NCI-H748 (cell line): ENCODE measurements at regions not wholly inside any gene's neighbourhood (a gene's known extent, or its start where the extent isn't known, plus 50 kb on each side); places are given as distances from the start of the nearest gene placed in this dataset.

ENCODE experiments used
- DNase-seq: peaks from one replicate; lab custom pipeline; 2025; ENCODE audit not compliant: unreplicated experiment; lab: John Stamatoyannopoulos, UW

DNA sequence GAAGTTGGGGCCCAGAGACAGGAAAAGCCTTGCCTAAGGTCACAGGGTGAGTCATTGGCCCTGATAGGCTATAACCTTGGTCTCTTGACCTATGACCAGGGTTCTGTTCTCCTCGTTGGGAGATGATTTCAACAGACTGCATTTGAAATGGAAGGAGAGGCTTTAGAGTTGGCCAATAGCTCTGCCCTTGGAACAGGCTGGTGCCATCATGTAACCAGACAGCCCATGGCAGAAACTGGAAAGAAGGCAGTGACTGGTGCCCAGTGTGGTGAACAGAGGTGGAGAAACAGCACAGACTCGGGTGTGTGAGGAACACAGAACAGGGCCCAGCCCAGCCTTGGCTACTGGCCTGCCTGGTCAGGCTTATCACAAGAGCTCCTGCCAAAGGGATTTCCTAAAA is 109.8 kb upstream of the SLC25A48 start:
- no peak for DNase-seq

DNA sequence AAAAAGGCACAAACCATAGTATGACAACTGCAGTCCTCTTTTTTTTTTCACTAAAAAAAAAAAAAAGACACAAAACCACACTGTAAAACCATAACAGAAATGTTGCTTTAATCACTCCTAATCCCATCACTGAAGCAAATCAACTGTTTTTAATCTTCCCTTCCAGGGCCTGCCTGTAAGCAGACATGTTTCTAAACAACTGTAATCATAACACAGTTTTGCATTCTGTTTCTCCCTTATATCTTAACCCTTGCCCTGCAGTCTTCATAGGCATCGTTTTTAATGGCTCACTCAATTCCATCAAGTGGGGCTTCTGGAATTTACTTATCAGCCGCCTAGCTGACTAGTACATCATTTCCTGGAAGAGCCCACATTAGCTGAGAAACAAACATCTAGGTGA is 111.0 kb upstream of the SLC25A48 start:
- DNase-seq, result no peak

DNA sequence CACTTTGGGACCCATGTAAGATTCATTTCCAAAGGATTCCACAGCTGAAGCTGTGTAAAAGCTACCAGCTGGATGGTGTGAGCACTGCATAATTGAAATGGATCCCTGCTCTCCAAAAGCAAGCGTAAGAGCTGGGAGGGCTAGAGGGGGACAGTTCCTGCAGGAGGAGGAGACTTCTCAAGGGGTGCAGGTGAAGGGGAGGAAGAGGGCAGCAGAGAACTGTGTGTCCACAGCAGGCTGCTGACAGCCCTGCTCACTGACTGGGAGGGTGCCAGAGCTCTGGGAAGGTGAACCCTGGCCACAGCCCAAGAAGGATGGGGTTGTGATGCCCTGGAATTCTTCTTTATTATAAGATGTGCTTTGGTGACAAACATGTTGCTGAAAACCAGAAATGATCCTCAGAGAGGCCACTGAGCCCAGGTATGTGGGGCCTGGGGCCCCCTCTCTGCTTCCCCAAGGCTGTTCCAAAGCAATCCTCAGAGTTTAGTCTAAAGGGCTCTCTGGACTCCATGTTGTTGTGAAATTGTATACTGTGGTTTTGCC is 112.8 kb upstream of the SLC25A48 start:
- no peak for DNase-seq

DNA sequence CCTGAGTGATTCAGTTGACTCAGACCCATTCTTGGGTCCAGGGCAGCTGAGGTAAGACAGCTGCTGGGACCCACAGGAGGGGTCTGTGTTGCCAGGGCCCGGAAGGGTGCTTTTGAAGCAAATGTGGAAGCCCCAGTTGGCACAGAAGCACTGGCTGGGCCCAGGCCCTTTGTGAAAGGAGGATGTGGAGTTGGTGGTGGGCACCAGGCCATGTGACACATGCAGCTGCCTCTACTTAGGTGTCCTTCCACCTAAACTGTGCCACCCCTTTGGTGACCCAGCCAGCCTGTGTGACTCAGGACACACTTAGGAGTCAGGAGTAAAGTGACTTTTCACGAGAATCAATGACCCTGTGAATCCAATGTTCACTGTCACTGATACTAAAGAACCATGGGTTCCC is 114.3 kb upstream of the SLC25A48 start:
- no peak for DNase-seq

DNA sequence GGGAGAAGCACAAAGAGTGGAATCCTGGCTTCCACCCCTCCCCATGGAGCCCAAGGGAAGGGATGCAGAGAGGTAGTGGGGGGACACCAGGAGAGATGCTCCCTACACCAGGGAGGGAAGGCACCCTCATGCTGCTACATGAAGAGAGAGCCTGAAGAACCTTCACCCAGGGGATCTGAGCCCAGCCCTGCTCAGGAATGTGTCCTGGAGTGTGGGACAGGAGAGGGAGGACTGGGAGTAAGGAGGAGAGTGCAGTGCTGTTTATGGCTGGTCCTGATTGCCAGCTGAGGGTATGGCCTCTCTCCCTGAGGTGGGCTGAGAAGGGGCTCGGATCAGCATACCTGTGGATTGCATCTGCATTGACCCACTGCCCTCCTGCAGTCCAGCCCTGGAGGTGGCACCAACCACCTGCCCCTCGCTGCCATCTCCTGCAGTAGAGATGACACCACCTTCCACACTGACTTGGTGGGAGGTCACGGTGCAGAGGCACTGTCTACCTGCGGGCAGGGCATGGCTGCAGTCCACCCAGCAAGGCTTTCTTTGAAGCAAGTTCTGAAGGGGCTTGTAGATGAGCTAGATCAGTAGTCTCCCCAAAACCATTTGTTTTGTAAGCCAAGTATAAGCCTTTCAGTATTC is 114.9 kb upstream of the SLC25A48 start:
- no peak for DNase-seq

DNA sequence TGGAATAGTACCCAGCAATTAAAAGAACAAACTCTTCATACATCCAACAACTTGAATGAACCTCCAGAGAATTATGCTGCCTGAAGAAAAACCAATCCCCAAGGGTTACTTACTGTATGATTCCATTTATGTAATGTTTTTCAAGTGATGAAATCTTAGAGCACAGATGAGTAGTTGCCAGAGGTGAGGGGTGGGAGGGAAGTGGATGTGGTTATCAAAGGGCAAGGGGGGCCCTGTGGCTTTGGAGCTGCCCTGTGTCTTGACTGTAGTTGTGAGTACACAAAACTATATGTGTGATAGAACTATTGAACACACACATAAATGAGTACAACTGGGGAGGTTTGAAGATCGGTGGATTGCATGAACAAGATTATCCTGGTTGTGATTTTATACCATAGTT is 115.8 kb upstream of the SLC25A48 start:
- no peak for DNase-seq

DNA sequence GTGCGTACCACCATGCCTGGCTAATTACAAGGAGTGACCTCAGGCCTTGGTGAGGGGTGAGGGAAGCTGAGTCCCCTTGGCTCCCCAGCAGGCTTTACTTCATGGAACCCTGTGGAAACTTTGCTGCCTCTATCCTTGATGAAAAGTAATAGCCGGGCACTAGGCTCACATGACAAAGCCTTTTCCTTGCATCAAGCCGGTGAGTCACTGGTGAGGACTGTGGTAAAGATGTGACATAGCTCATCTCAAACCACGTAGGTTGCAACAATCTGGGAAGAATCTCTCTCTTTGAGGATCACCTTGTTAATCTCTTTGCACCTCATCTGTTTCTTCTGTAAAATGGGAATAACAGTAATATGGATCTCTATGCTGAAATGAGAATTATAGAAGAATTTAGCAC is 116.3 kb upstream of the SLC25A48 start:
- DNase-seq, result no peak

DNA sequence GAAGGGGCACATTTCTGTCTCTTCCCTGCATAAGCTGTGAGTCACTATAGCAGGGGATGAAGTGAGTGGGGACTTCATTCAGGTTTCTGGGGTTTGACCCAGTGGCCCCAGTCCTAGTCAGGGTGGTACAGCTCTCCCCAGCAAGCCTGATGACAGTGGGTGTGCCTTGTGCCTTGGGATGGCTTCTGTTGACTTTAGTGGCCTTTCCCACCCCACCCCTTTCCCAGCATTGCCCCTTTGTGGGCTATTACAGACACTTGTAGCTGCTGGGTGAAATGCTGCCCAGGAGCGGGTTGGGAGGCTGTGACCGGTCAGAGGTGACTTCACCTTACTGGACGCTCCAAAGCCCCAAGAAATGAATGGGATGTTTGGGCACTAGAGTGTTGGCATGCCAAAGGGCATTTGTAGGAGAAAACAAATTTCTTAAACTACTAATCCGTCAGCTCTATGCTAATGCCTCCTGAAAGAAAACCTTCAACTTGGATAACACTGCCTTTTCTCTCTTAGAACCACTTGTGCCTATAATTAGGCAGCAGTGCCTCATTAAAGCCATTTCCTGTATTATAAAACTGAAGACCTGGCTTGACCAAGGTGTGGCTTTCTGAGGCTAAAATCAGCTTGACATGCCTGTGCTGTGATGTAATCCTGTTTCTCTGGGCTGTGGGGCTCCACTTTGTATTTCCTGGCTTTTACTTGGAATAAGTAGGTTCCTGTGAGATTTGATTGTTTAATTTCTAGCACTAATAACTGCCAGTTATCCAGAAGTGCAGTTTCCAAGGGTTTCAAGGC is 119.0 kb upstream of the SLC25A48 start:
- DNase-seq, result peak; percentile 65

DNA sequence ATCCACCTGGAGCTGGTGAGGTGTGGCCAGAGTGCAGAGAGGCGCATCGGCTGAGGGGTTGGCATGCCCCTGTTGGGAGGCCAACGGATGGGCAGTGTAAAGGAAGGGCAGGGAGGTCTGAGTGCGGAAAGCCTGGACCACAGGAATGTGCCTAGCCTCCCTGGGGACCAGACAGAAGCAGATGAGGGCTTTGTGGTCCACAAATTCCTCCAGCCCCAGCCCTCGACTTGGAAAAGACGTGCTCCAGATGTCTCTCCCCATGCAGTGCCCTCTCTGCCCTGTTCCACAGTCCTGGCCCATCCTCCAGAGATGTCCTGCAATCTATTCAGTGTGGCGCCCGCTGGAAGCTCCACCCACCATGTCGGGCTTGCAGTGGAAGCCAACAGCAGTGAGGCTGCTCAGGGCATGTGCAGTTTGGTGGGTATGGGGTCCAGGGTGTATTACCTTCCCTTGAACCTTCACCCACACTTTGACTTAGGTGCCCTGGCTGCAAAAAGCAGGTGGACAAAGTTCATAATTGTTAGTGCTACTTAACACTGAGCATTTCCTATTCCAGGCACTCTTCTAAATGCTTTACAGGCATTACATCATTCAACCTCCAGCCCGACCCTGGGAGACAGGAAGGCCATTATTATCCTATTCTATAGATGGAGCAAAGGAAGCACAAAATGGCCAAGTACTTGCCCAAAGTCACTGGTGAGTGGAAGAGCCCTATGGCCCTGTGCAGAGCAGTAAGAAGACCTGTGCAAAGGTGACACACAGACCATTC is 120.2 kb upstream of the SLC25A48 start:
- DNase-seq, result no peak

DNA sequence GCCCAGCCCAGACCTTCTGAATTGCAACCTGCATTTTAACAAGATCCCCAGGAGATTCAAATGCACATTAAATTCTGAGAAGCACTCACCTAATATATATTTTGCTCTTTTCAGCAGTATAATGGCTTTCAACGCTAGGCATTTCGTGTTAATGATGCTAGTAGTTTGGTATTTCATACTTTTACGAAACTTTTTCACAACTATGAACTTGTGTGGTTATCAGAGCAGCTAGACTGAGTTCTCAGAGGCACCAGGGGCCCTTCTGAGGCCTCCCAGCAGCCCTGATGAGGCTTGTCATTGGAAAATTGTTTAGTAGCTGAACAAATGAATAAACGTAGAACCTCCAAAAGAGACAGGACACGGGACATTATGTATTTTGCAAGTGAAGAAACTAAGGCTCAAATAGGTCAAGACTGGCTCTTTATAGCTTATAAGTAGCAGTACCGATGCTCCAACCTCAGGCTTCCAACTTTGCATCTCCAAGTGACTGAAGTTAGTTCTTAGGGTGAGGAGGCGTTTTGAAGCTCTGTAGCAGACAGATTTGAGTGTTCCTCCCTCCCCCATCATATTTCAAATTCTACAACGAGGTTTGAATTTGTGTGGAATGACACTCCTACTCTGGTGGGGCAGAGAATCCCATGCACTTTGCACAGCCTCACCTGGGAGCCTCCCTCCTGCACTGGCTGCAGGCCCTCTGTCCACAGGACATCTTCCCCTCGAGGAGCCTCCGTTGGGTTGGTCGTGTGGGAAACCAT is 121.1 kb upstream of the SLC25A48 start:
- no peak for DNase-seq

DNA sequence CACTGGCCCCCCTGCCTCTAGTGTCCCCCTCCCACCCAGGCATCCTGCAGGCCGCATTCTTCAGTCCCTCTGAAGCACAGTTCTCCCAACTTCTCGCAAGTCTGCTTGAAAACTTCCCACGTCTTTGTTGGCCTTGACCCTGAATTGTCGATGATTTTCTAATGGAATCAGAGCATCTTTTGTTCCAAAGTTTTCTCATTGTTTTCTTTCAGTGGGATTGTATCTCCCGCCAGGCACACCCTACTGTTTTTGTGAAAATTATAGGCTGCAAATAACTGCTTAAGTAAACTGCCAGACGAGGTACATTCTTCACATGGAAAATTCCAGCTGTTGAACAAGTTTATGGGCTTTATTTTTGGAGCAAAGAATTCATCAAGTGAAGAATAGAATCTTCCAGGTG is 122.6 kb upstream of the SLC25A48 start:
- DNase-seq, result no peak

DNA sequence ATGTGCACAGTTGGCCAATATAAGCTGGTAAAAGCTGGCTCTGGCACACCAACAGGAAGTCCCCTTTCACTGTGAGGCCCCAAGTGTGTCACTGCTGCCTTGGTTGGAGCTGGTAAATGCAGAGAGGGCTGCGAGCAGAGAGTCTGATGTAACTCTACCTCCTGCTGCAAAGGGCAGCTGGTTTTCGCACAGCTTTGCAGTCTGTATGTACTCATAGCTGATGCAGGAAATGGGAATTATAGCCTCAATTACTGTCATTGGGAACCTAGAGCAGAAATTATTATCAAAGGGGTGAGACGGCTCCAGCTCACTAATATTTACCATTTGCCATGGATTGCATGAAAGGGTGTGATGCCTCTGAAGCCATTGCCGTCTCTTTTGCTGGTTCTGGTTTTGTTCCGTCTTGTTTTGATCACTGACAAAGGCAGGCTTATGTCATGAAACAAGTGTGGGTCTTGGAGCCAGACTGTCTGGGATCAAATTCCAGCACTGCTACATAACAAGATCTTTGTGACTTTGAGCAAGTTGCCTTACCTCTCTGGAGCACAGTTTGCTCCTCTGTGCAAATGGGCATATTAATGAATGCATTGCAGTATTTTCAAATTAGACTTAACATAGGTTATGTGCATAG is 124.3 kb upstream of the SLC25A48 start:
- peak; percentile 50 for DNase-seq

DNA sequence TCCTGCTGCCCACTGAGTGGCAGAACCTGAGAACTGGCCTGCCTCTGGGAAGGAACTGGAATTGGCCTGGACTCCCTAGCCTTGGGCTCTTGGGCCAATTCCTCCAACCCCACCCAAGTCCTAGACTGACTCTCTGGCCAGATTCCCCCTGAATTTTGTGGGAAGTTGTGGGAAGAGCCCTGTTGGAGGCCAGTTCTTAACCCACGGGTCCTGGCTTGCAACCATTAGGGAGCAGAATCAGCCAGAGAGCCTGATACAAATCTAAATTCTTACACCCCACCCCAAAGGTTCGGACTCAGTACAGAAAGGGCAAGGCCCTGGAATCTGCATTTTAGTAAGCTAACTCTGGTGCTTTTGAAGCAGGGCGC is 125.3 kb upstream of the SLC25A48 start:
- DNase-seq, result no peak

DNA sequence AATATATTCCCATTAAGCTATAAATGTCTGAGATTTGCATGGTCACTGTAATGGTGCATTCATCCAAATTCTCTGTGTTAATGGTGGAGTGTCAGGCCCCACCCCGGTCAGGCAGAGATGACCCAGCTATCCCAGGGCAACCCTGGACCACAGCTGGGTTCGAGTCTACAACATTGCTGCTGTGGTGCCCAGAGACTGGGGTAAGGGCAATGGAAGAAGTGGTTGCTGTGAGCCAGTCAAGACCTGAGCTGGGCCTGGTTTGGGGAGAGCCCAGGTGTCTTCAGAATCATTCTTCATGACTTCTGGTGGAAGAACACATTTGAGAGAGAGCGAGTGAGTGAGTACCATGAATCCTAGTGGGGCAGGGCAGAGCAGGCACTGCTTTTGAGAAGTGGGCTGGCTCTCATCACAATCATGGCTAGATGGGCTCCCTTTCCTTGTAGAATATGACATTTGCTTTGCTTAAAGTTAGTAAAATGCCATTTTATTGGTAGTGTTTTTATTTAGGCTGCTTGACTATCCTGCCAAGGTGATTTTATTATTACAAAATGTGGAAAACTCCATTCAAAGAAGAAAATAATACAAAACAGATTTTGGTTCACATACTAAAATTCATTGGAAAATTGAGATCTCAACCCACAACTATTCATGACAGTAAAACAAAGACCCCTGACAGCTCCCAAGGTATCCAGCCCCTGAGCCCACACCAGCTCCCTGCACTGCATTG is 125.8 kb upstream of the SLC25A48 start:
- DNase-seq, result no peak

DNA sequence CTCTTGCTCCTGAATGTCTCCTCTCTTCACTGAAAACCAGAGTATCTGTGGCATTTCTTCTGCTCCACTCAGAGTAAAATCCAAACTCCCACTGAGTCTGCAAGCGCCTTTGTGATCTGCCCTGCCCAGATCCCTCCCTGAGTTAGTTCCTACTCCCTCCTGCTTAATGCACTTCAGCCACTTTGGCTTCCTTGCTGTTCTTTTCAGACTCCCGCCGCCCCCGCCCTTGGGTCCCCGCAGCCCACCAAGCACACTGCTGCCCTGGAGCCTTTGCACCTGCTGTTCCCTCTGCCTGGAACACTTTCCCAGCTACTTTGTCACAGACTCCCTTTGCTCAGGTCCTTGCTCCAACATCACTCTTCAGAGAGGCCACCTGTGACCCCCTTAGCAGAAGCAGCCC is 127.2 kb upstream of the SLC25A48 start:
- DNase-seq, result no peak

DNA sequence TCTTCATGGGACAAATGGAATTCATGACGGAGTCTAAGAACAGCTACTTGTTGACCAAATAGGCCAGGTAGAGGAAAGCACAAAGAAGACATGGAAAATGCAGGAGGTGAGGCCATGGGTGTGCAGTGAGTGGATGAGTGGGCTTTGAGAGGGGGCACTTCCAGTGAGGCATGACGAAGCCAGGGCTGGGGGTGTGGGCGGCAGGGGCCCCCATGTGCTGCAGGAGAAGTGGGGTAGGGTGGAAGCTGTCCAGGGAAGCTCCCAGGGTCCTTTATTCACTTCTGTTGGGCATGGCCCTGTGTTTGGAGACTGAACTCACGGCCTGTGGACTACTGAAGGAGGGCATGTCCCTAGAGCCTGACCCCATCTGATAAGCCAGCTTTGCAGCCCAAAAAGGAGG is 127.6 kb upstream of the SLC25A48 start:
- no peak for DNase-seq

DNA sequence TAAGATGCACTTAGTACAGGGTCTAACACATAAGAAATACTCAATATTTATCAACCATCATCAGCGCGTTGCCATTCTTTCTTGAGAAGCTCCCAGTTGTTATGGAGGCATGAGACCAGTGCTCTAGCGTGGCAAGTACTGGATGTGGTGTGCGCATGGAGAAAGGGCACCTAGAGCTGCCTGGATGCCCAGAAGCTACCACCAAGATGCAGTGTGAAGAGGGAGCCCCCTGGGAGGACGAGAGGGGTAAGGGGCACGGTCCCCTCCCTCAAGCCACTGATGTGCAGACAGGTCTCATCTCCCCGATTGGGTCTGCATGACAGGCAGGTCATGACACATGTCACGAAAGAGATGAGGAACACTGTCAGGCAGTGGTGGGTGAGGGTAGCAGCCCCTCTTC is 127.7 kb upstream of the CXCL14 start:
- DNase-seq, result no peak

DNA sequence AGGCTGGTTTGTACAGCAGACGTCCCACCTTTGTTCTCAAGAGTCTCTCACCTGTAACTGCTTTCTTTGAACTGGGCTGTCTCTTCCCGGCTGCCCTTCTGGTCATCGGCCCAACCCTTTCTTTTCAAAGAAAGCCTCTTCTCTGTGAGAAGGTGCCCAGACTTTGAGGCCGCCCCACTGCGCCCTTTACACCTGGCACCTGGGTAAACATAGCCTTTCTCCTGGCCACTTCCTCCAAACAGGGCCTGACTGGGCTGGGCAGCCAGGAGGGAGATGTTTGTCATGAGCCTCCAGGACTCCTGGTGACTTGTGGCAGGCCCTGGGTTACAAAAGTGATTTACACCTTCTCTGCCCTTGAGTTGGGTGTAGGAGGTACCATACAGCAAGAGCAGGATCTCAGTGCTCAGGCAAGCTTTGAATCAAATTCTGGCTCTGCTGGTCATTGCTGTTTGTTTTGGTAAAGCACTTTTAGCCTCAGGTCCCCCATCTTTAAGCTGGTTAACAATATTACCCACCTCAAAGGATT is 127.2 kb upstream of the CXCL14 start:
- no peak for DNase-seq

DNA sequence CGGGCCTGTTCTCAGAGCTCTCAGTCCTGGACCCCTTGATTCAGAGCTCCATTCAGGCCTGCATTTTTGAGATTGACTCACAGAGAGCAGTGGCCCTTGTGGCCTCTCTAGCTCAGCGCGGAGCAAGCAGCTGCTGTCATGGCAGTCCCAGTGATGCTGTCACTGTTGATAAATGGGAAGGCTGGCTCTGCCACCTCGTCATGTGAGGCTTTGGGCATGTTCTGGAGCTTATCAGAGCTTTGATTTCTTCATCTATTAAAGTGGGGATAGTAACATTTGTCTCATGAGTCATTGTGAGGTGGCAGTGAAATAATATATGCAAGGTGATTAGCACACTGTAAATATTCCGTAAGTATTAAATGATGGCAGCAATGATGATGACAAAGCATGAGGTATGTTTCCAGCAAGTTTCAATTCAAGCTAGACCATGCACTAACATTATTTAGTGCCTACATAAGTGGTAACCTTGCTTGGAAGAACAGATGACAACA is 126.4 kb upstream of the CXCL14 start:
- no peak for DNase-seq

DNA sequence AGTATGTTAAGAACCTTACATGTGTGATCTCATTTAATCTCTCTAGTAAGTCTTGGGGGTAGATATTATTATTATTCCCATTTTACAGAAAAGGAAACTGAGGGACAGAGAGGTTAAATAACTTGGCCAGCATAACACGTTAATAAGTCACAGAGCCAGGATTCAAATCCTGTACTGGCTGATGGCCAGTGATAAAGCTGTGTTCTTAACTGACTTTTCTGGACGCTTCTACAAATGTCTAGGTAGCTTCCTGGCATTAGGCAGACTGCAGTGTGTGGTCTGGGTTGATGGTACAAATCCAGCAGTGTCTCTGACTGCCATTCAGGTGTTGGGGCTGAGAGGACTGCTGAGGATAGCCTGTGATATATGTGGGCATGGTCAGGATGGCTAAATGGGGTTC is 125.8 kb upstream of the CXCL14 start:
- DNase-seq, result no peak
